GM23248 (cell line): ENCODE measurements at regions not wholly inside any gene's neighbourhood (a gene's known extent, or its start where the extent isn't known, plus 50 kb on each side); places are given as distances from the start of the nearest gene placed in this dataset.

ENCODE experiments used
- EZH2 ChIP-seq: fragments of 200-600 bp; sonication (generic); IDR thresholded peaks from 2 replicates; pipeline ENCODE4 v1.6.1; 2018; ENCODE audit warnings: antibody characterized with exemption, mild to moderate bottlenecking; ENCODE audit not compliant: insufficient read depth, poor library complexity, severe bottlenecking
- EZH2phosphoT487 ChIP-seq: fragments of 200-600 bp; sonication (generic); IDR thresholded peaks from 2 replicates; pipeline ENCODE4 v1.6.1; 2018; ENCODE audit warnings: antibody characterized with exemption, moderate library complexity, mild to moderate bottlenecking, low read depth; ENCODE audit not compliant: insufficient read depth

GRCh38 chr20:51902933-51903332, 100.6 kb upstream of the SALL4 start:
- TF ChIP-seq EZH2 = no peak
- TF ChIP-seq EZH2phosphoT487 = no peak
